IMR-90 (cell line): ENCODE measurements at regions not wholly inside any gene's neighbourhood (a gene's known extent, or its start where the extent isn't known, plus 50 kb on each side); places are given as distances from the start of the nearest gene placed in this dataset.
A peak's percentile ranks its signal among the peaks of the same experiment; 100 is the strongest.

Source experiments
- ATAC-seq: fragments of 200-7000 bp; cut with Tn5 transposase; 2 replicates; pipeline ENCODE4 v1.9.1; 2020; ENCODE audit warnings: low read depth, mild to moderate bottlenecking, moderate library complexity
- BruUV-seq: library from RNA; stranded (reverse); fragments of 400-500 nt; replicated peaks from 2 replicates; lab custom pipeline; 2021; lab: Mats Ljungman, UMichigan
- CTCF ChIA-PET: fragments of 300-600 bp; formaldehyde crosslinking; extraction: SDS; loops from one replicate; lab custom pipeline; 2021; ENCODE audit warnings: antibody characterized with exemption; lab: Yijun Ruan, JAX
- POLR2A ChIA-PET: fragments of 300-600 bp; sonication (Branson Sonifier 250); formaldehyde crosslinking; loops from one replicate; lab custom pipeline; 2022; ENCODE audit warnings: antibody characterized with exemption; ENCODE audit not compliant: unreplicated experiment; lab: Charles Lee
- DNase-seq: peaks from one replicate; pipeline ENCODE4 v3.0.0; 2013
- H2AFZ ChIP-seq: replicated peaks from 2 replicates; pipeline ENCODE3; 2013; ENCODE audit warnings: low read length, mild to moderate bottlenecking; ENCODE audit not compliant: poor library complexity
- H2AK5ac ChIP-seq: 2 replicates; pipeline ENCODE4 v1.6.1; 2013; ENCODE audit warnings: low read depth, low read length, inconsistent platforms
- H2AK9ac ChIP-seq: replicated peaks from 2 replicates; pipeline ENCODE3; 2013; ENCODE audit warnings: mild to moderate bottlenecking, low read depth, low read length, moderate library complexity; ENCODE audit not compliant: poor library complexity
- H2BK120ac ChIP-seq: 2 replicates; pipeline ENCODE4 v1.6.1; 2013; ENCODE audit warnings: low read depth, low read length, inconsistent platforms
- H2BK15ac ChIP-seq: 3 replicates; pipeline ENCODE4 v1.6.1; 2013; ENCODE audit warnings: low read depth, low read length, inconsistent platforms
- H2BK20ac ChIP-seq: 2 replicates; pipeline ENCODE4 v1.6.1; 2013; ENCODE audit warnings: low read depth, mild to moderate bottlenecking, inconsistent platforms, low read length, moderate library complexity
- H2BK5ac ChIP-seq: 2 replicates; pipeline ENCODE4 v1.6.1; 2013; ENCODE audit warnings: mild to moderate bottlenecking, low read depth, low read length, inconsistent platforms; ENCODE audit not compliant: poor library complexity, severe bottlenecking
- H3K14ac ChIP-seq: replicated peaks from 2 replicates; pipeline ENCODE4 v1.6.1; 2013; ENCODE audit warnings: low read depth, low read length, inconsistent platforms
- H3K18ac ChIP-seq: 2 replicates; pipeline ENCODE4 v1.6.1; 2013; ENCODE audit warnings: low read depth, low read length, control low read depth
- H3K23ac ChIP-seq: 2 replicates; pipeline ENCODE4 v1.6.1; 2013; ENCODE audit warnings: low read depth, low read length, inconsistent platforms
- H3K27ac ChIP-seq: 2 replicates; pipeline ENCODE4 v1.5.1; 2013; ENCODE audit warnings: mild to moderate bottlenecking, control low read depth, low read length; ENCODE audit not compliant: insufficient read depth
- H3K27me3 ChIP-seq: 2 replicates; pipeline ENCODE4 v1.6.1; 2013; ENCODE audit warnings: low read length; ENCODE audit not compliant: control insufficient read depth, insufficient read depth
- H3K36me3 ChIP-seq: 2 replicates; pipeline ENCODE4 v1.6.1; 2013; ENCODE audit warnings: low read length, mixed read lengths; ENCODE audit not compliant: control insufficient read depth, insufficient read depth
- H3K4ac ChIP-seq: 2 replicates; pipeline ENCODE4 v1.6.1; 2013; ENCODE audit warnings: low read depth, low read length, inconsistent platforms
- H3K4me1 ChIP-seq: 2 replicates; pipeline ENCODE4 v1.6.1; 2013; ENCODE audit warnings: low read length, mixed read lengths; ENCODE audit not compliant: control insufficient read depth, insufficient read depth
- H3K4me2 ChIP-seq: 2 replicates; pipeline ENCODE4 v1.6.1; 2013; ENCODE audit warnings: low read depth, mild to moderate bottlenecking, control low read depth, low read length, moderate library complexity
- H3K4me3 ChIP-seq: 2 replicates; pipeline ENCODE4 v1.5.1; 2013; ENCODE audit warnings: low read depth, mild to moderate bottlenecking, control low read depth, low read length, moderate library complexity; ENCODE audit not compliant: insufficient read depth
- H3K56ac ChIP-seq: 2 replicates; pipeline ENCODE4 v1.6.1; 2013; ENCODE audit warnings: low read length, inconsistent platforms; ENCODE audit not compliant: insufficient read depth; ENCODE audit errors: extremely low read depth
- H3K79me1 ChIP-seq, 2 experiments: 2 replicates each; pipeline ENCODE4 v1.6.1; 2013; ENCODE audit warnings: low read length in 2 of 2, inconsistent platforms in 1 of 2, low read depth in 1 of 2
- H3K9ac ChIP-seq: 2 replicates; pipeline ENCODE4 v1.6.1; 2013; ENCODE audit warnings: low read depth, low read length, control low read depth
- H3K9me1 ChIP-seq: 2 replicates; pipeline ENCODE4 v1.6.1; 2013; ENCODE audit warnings: low read length, inconsistent platforms; ENCODE audit not compliant: insufficient read depth
- H3K9me3 ChIP-seq: 2 replicates; pipeline ENCODE4 v1.6.1; 2013; ENCODE audit warnings: low read length; ENCODE audit not compliant: control insufficient read depth, insufficient read depth
- H4K20me1 ChIP-seq: 2 replicates; pipeline ENCODE4 v1.6.1; 2013; ENCODE audit warnings: low read length, inconsistent platforms; ENCODE audit not compliant: insufficient read depth
- H4K5ac ChIP-seq: 2 replicates; pipeline ENCODE4 v1.6.1; 2013; ENCODE audit warnings: mild to moderate bottlenecking, low read depth, low read length, control low read depth
- H4K8ac ChIP-seq, 2 experiments: 2 replicates each; pipeline ENCODE4 v1.6.1; 2013; ENCODE audit warnings: low read depth in 2 of 2, low read length in 2 of 2, control low read depth in 1 of 2, inconsistent platforms in 1 of 2
- H4K91ac ChIP-seq: 2 replicates; pipeline ENCODE4 v1.6.1; 2013; ENCODE audit warnings: low read depth, low read length, inconsistent platforms; ENCODE audit not compliant: insufficient read depth
- BHLHE40 ChIP-seq: fragments of 150-350 bp; IDR thresholded peaks from 2 replicates; pipeline ENCODE4 v1.6.1; 2016; ENCODE audit warnings: mild to moderate bottlenecking, low read depth, low read length
- CEBPB ChIP-seq: IDR thresholded peaks from 2 replicates; pipeline ENCODE4 v1.6.1; 2012; ENCODE audit warnings: low read depth, low read length, improper control_type of control experiment
- CTCF ChIP-seq: conservative IDR thresholded peaks from 2 replicates; pipeline ENCODE4 v1.5.1; 2012; ENCODE audit warnings: mild to moderate bottlenecking, low read depth, low read length, improper control_type of control experiment
- FOS ChIP-seq: fragments of 150-350 bp; IDR thresholded peaks from 2 replicates; pipeline ENCODE4 v1.6.1; 2016; ENCODE audit warnings: low read depth, low read length
- MAFK ChIP-seq: IDR thresholded peaks from 2 replicates; pipeline ENCODE4 v1.6.1; 2012; ENCODE audit warnings: low read depth, low read length, improper control_type of control experiment
- MAZ ChIP-seq: IDR thresholded peaks from 2 replicates; pipeline ENCODE4 v1.6.1; 2012; ENCODE audit warnings: low read depth, mild to moderate bottlenecking, low read length, improper control_type of control experiment, moderate library complexity, borderline replicate concordance
- MXI1 ChIP-seq: IDR thresholded peaks from 2 replicates; pipeline ENCODE4 v1.6.1; 2012; ENCODE audit warnings: low read depth, mild to moderate bottlenecking, low read length, moderate library complexity, borderline replicate concordance
- NFE2L2 ChIP-seq: fragments of 150-350 bp; IDR thresholded peaks from 2 replicates; pipeline ENCODE4 v1.6.1; 2016; ENCODE audit warnings: low read depth, mild to moderate bottlenecking, low read length
- POLR2A ChIP-seq: IDR thresholded peaks from 2 replicates; pipeline ENCODE4 v1.6.1; 2012; ENCODE audit warnings: mild to moderate bottlenecking, low read depth, low read length
- RFX5 ChIP-seq: IDR thresholded peaks from 2 replicates; pipeline ENCODE4 v1.8.0; 2012; ENCODE audit warnings: low read depth, mild to moderate bottlenecking, low read length, moderate library complexity
- WGBS, 2 experiments: methylation state at CpG; one replicate each; pipeline versions ENCODE4 v1.1.5 to v1.1.7; 2013; ENCODE audit warnings: missing lambda C conversion rate in 2 of 2; ENCODE audit not compliant: insufficient read length in 1 of 2; ENCODE audit errors: extremely low coverage in 2 of 2; 5-methylcytosine and 5-hydroxymethylcytosine counted together
- dilution Hi-C: fragments of 300-500 bp; cut with HindIII; formaldehyde crosslinking; loops from one replicate; pipeline ENCODE4 v1.14.3; 2018; ENCODE audit warnings: low sequenced_read_pairs; ENCODE audit not compliant: unreplicated experiment
- in situ Hi-C: fragments of 300-500 bp; cut with MboI; formaldehyde crosslinking; loops from 3 replicates; pipeline ENCODE4 v1.14.3; 2019; ENCODE audit warnings: low sequenced_read_pairs, inconsistent platforms, mixed read lengths
- intact Hi-C: fragments of 100-400 bp; cut with micrococcal nuclease; formaldehyde crosslinking; loops from 2 replicates; pipeline ENCODE4 v1.10.0; 2022
- TF ChIP-seq, protein P1 (sequence below): fragments of 150-350 bp; IDR thresholded peaks from 2 replicates; pipeline ENCODE4 v1.6.1; 2017; ENCODE audit warnings: mild to moderate bottlenecking, antibody characterized with exemption, low read length, low read depth

- CTCF ChIA-PET = interaction anchor here (0.7 kb wide), 1 partner anchor 357 kb away, joined by 3 read pairs; no protein-coding TSS in a partner anchor
- dilution Hi-C loops (no loop called here), in situ Hi-C loops (no loop called here), intact Hi-C loops (no loop called here)
- H3K14ac ChIP-seq = peak overlapping the region; percentile 25; the same call in 1 of the 2 replicates
- H2BK120ac ChIP-seq = 0 out of 2 replicates have a peak overlapping the region, but pooled peaks have one; percentile 37
- DNase-seq (no peak), ATAC-seq (no peak)
- H3K4ac ChIP-seq = no peak overlapping the region
- no peak overlapping the region for H4K91ac ChIP-seq
- no peak overlapping the region for H3K4me2 ChIP-seq
- no peaks in the 10 kb centered on the region for H3K27me3 ChIP-seq
- no peaks in the 10 kb centered on the region for H3K9me3 ChIP-seq
- H2BK15ac ChIP-seq = peak overlapping the region; percentile 72; the same call in 1 of the 3 replicates
- H3K79me1 ChIP-seq = no peaks in the 10 kb centered on the region
- no peaks in the 10 kb centered on the region for H3K36me3 ChIP-seq
- no peak overlapping the region; the same call in 1 of the 2 replicates for H2BK20ac ChIP-seq
- H2AFZ ChIP-seq = no peak overlapping the region
- no peak overlapping the region for H3K27ac ChIP-seq
- H4K8ac ChIP-seq = no peak overlapping the region
- H3K9ac ChIP-seq = no peak overlapping the region
- H3K56ac ChIP-seq = no peak overlapping the region
- H2AK5ac ChIP-seq = no peak overlapping the region
- POLR2A ChIA-PET = no interaction called here
- H4K20me1 ChIP-seq = no peaks in the 10 kb centered on the region
- H4K5ac ChIP-seq = no peak overlapping the region
- no TSS peak for BruUV-seq
- no peaks in the 10 kb centered on the region for H3K9me1 ChIP-seq
- no peak overlapping the region for H3K23ac ChIP-seq
- H3K4me1 ChIP-seq = peaks cover 3% of the 10 kb centered on the region
- no peak overlapping the region for H2AK9ac ChIP-seq
- TF ChIP-seq MXI1 (no peak), RFX5 (no peak), CEBPB (no peak), MAFK (no peak), FOS (no peak), POLR2A (no peak), CTCF (no peak), MAZ (no peak), NFE2L2 (no peak), BHLHE40 (no peak)
- TF ChIP-seq, protein P1, sequence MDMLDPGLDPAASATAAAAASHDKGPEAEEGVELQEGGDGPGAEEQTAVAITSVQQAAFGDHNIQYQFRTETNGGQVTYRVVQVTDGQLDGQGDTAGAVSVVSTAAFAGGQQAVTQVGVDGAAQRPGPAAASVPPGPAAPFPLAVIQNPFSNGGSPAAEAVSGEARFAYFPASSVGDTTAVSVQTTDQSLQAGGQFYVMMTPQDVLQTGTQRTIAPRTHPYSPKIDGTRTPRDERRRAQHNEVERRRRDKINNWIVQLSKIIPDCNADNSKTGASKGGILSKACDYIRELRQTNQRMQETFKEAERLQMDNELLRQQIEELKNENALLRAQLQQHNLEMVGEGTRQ = no peak
- no peak overlapping the region for H3K18ac ChIP-seq
- H2BK5ac ChIP-seq = no peak overlapping the region
- WGBS, 2 experiments = no CpG with 5 or more reads among the region's 3 CpGs
- H3K4me3 ChIP-seq = no peak overlapping the region
Observed at GRCh38 chr3:59481776-59482400, 432.1 kb upstream of the CFAP20DC start.
